Trophoblast cell (in vitro differentiated cells and primary cell): ENCODE measurements at regions not wholly inside any gene's neighbourhood (a gene's known extent, or its start where the extent isn't known, plus 50 kb on each side); places are given as distances from the start of the nearest gene placed in this dataset.

Source experiments
- DNase-seq, 2 donors: peaks; one replicate each; pipeline ENCODE4 v3.0.0-alpha.2; 2016
- H2AFZ ChIP-seq: 2 replicates; pipeline ENCODE4 v1.6.1; 2013; ENCODE audit warnings: low read length, moderate library complexity, mild to moderate bottlenecking; ENCODE audit not compliant: insufficient read depth, poor library complexity
- H2AK5ac ChIP-seq: 2 replicates; pipeline ENCODE4 v1.6.1; 2013; ENCODE audit warnings: mild to moderate bottlenecking, low read length
- H2BK120ac ChIP-seq: 2 replicates; pipeline ENCODE4 v1.6.1; 2013; ENCODE audit warnings: low read length, mild to moderate bottlenecking, moderate library complexity; ENCODE audit not compliant: insufficient read depth, poor library complexity
- H2BK12ac ChIP-seq: 2 replicates; pipeline ENCODE4 v1.6.1; 2013; ENCODE audit warnings: mild to moderate bottlenecking, low read length, moderate library complexity
- H2BK5ac ChIP-seq: 2 replicates; pipeline ENCODE4 v1.6.1; 2013; ENCODE audit warnings: low read length, low read depth, moderate library complexity, mild to moderate bottlenecking; ENCODE audit not compliant: poor library complexity
- H3K14ac ChIP-seq: 2 replicates; pipeline ENCODE4 v1.6.1; 2013; ENCODE audit warnings: mild to moderate bottlenecking, low read length
- H3K18ac ChIP-seq: 2 replicates; pipeline ENCODE4 v1.6.1; 2013; ENCODE audit warnings: mild to moderate bottlenecking, low read length
- H3K23ac ChIP-seq: 2 replicates; pipeline ENCODE4 v1.6.1; 2013; ENCODE audit warnings: low read length
- H3K27ac ChIP-seq: 2 replicates; pipeline ENCODE4 v1.5.1; 2013; ENCODE audit warnings: low read depth, mild to moderate bottlenecking, inconsistent platforms, low read length, moderate library complexity
- H3K27me3 ChIP-seq: 2 replicates; pipeline ENCODE4 v1.6.1; 2013; ENCODE audit warnings: inconsistent platforms, mild to moderate bottlenecking, low read length, moderate library complexity; ENCODE audit not compliant: insufficient read depth
- H3K36me3 ChIP-seq, 2 experiments: 1 replicate in 1 of 2; 2 replicates in 1 of 2; pipeline ENCODE4 v1.6.1; 2013; ENCODE audit warnings: low read length in 2 of 2, mild to moderate bottlenecking in 2 of 2, moderate library complexity in 1 of 2; ENCODE audit not compliant: insufficient read depth in 2 of 2, control insufficient read depth in 1 of 2
- H3K4ac ChIP-seq: 2 replicates; pipeline ENCODE4 v1.6.1; 2013; ENCODE audit warnings: low read depth, mild to moderate bottlenecking, low read length, moderate library complexity
- H3K4me1 ChIP-seq, 2 experiments: 1 replicate in 1 of 2; 2 replicates in 1 of 2; pipeline ENCODE4 v1.6.1; 2013; ENCODE audit warnings: low read length in 2 of 2, mild to moderate bottlenecking in 2 of 2, moderate library complexity in 1 of 2; ENCODE audit not compliant: insufficient read depth in 2 of 2, control insufficient read depth in 1 of 2
- H3K4me2 ChIP-seq: 2 replicates; pipeline ENCODE4 v1.6.1; 2013; ENCODE audit warnings: inconsistent platforms, mild to moderate bottlenecking, low read length, moderate library complexity
- H3K4me3 ChIP-seq: 2 replicates; pipeline ENCODE4 v1.5.1; 2013; ENCODE audit warnings: mild to moderate bottlenecking, low read depth, low read length, inconsistent platforms
- H3K79me1 ChIP-seq: one replicate; pipeline ENCODE4 v1.6.1; 2013; ENCODE audit warnings: low read length
- H3K79me2 ChIP-seq: 2 replicates; pipeline ENCODE4 v1.6.1; 2013; ENCODE audit warnings: low read length, mild to moderate bottlenecking; ENCODE audit not compliant: control insufficient read depth, insufficient read depth, poor library complexity
- H3K9ac ChIP-seq: 2 replicates; pipeline ENCODE4 v1.6.1; 2013; ENCODE audit warnings: mild to moderate bottlenecking, low read length
- H3K9me3 ChIP-seq: 2 replicates; pipeline ENCODE4 v1.6.1; 2013; ENCODE audit warnings: low read depth, mild to moderate bottlenecking, control low read depth, inconsistent platforms, low read length; ENCODE audit not compliant: insufficient read depth
- H4K12ac ChIP-seq: 2 replicates; pipeline ENCODE4 v1.6.1; 2013; ENCODE audit warnings: low read depth, mild to moderate bottlenecking, low read length, moderate library complexity
- H4K8ac ChIP-seq: 2 replicates; pipeline ENCODE4 v1.6.1; 2013; ENCODE audit warnings: low read depth, mild to moderate bottlenecking, low read length, moderate library complexity
- H4K91ac ChIP-seq: one replicate; pipeline ENCODE4 v1.6.1; 2013; ENCODE audit warnings: low read depth, mild to moderate bottlenecking, low read length, moderate library complexity
- WGBS: extraction: QIAGEN DNeasy Blood & Tissue Kit; methylation state at CpG from one replicate; pipeline ENCODE4 v1.1.7; 2013; ENCODE audit warnings: missing lambda C conversion rate; ENCODE audit not compliant: insufficient read length, insufficient coverage; ENCODE audit errors: extremely low coverage; 5-methylcytosine and 5-hydroxymethylcytosine counted together

DNA sequence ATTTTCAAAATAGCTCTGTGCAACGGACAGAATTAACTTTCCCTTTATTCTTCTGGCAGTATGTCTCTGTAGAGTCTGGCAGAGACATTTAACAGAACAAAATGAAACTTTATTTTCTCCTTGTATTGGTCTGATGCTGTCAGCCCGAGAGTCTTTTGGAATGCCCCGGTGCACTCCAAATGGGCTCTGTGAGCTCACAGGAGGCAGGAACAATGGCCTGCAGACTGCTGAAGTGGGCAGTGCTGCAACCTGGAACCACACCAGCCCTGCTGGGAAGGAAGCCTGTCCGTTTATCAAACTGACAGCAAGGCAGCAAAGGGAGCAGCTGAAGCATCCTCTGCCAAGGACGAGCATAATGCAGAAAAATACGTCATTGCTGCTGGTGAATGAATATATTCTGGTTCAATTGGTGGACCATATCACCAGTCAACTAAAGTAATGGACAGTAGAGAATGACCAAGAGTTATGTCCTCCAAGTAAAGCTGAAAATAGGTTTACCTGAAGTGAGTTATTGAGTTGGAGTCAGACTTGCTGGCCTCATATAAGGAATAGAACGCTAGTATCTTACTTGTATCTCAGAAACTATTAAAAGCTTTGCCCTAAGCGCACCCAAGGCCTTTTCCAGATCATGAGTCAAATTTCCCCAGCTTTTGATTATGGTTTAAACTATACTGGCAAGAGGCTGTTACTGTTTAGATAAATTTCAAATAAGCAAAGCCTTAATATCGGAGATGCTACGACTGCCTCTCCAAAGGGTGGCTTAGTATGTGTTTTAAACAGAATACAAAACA, 207.6 kb upstream of the TANK start:
- H3K4me1 ChIP-seq, result peaks cover 2 to 4% of the 10 kb centered on the region in 2 experiments
- H3K4me3 ChIP-seq, result no peak overlapping the region
- no peaks in the 10 kb centered on the region for H3K79me1 ChIP-seq
- no peaks in the 10 kb centered on the region for H3K9me3 ChIP-seq
- no peak overlapping the region for H3K23ac ChIP-seq
- H2BK12ac ChIP-seq, result no peak overlapping the region
- no peaks in the 10 kb centered on the region for H3K36me3 ChIP-seq
- no peak overlapping the region for H3K9ac ChIP-seq
- H4K91ac ChIP-seq, result no peak overlapping the region
- H3K27ac ChIP-seq, result no peak overlapping the region
- no peak overlapping the region for H2BK5ac ChIP-seq
- H4K8ac ChIP-seq, result no peak overlapping the region
- DNase-seq, result no peak
- no peaks in the 10 kb centered on the region for H3K27me3 ChIP-seq
- no peak overlapping the region for H3K4ac ChIP-seq
- no peak overlapping the region for H2AFZ ChIP-seq
- H4K12ac ChIP-seq, result no peak overlapping the region
- no peak overlapping the region for H3K18ac ChIP-seq
- peaks cover 1% of the 10 kb centered on the region for H3K79me2 ChIP-seq
- H2AK5ac ChIP-seq, result no peak overlapping the region
- H2BK120ac ChIP-seq, result no peak overlapping the region
- no peak overlapping the region for H3K14ac ChIP-seq
- no peak overlapping the region for H3K4me2 ChIP-seq
- WGBS, result no CpG with 5 or more reads among the region's 10 CpGs

DNA sequence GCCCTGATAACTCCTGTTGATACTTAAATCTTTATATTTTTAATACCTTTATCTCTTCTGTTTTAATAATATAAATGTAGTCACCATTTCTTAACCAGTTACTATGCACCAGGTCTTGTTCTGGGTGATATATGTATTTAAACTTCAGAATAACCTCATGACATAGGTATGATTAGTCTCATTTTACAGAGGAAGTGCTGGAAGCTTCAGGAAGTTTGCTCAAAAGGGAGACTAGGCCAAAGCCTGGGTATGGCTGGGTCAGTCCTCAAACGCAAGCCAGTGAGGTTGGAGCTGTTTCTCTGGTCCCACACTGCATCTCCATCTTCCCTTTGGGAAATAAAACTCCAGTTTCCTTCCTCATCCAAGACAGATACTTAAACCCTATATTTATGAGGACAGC, 204.7 kb upstream of the TANK start:
- Histone ChIP-seq H3K27ac (no peak overlapping the region), H4K8ac (no peak overlapping the region), H4K91ac (no peak overlapping the region), H4K12ac (no peak overlapping the region), H3K36me3 (no peaks in the 10 kb centered on the region), H3K79me2 (peaks cover 1% of the 10 kb centered on the region), H3K4ac (no peak overlapping the region), H3K18ac (no peak overlapping the region), H3K9ac (no peak overlapping the region), H3K14ac (no peak overlapping the region), H2BK120ac (no peak overlapping the region), H3K79me1 (no peaks in the 10 kb centered on the region), H2BK5ac (no peak overlapping the region), H2AK5ac (no peak overlapping the region), H2BK12ac (no peak overlapping the region), H3K4me3 (no peak overlapping the region), H3K23ac (no peak overlapping the region), H2AFZ (no peak overlapping the region), H3K9me3 (no peaks in the 10 kb centered on the region), H3K27me3 (no peaks in the 10 kb centered on the region), H3K4me2 (no peak overlapping the region), H3K4me1 (peaks cover 2 to 4% of the 10 kb centered on the region in 2 experiments)
- no CpG with 5 or more reads among the region's 1 CpG for WGBS
- no peak for DNase-seq

DNA sequence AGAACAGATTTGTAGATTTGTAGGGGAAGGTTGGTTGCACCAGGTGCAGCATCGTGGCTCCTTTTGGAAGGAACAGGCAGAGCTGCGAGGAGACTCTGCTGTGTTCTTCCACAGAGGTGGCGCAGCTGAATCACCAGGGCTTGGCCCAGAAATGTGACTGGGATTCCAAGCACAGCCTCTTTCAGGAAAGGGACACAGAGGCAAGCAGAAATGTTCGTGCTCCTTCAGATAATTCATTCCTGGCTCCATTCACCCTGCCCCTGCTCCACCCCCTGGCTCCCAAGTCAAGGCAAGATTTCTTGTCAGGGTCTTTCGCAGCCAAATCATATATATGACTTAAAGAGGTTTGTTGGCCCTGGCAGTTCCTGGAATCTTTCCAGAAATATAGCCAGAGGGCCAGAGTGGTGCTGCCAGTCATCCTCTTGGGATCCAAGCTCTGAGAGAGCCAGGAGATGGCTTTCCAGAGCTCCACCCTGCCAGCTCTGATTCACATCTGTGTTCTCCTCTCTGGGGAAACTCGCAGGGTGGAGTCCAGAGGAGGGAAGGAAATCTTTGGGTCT, 203.9 kb upstream of the TANK start:
- no peak overlapping the region for H4K12ac ChIP-seq
- no peak overlapping the region for H3K27ac ChIP-seq
- no peaks in the 10 kb centered on the region for H3K27me3 ChIP-seq
- no peak overlapping the region for H3K18ac ChIP-seq
- no peak overlapping the region for H2AFZ ChIP-seq
- H3K4me3 ChIP-seq, result no peak overlapping the region
- H3K14ac ChIP-seq, result no peak overlapping the region
- peaks cover 1% of the 10 kb centered on the region for H3K79me2 ChIP-seq
- no peaks in the 10 kb centered on the region for H3K36me3 ChIP-seq
- no peak overlapping the region for H4K8ac ChIP-seq
- no peak for DNase-seq
- no peak overlapping the region for H2AK5ac ChIP-seq
- no peak overlapping the region for H2BK12ac ChIP-seq
- no peak overlapping the region for H3K4ac ChIP-seq
- H2BK5ac ChIP-seq, result no peak overlapping the region
- H4K91ac ChIP-seq, result no peak overlapping the region
- no peak overlapping the region for H3K23ac ChIP-seq
- H3K9ac ChIP-seq, result no peak overlapping the region
- H3K4me1 ChIP-seq, result peaks cover 2 to 4% of the 10 kb centered on the region in 2 experiments
- no CpG with 5 or more reads among the region's 6 CpGs for WGBS
- no peak overlapping the region for H2BK120ac ChIP-seq
- H3K9me3 ChIP-seq, result no peaks in the 10 kb centered on the region
- no peak overlapping the region for H3K4me2 ChIP-seq
- H3K79me1 ChIP-seq, result no peaks in the 10 kb centered on the region

DNA sequence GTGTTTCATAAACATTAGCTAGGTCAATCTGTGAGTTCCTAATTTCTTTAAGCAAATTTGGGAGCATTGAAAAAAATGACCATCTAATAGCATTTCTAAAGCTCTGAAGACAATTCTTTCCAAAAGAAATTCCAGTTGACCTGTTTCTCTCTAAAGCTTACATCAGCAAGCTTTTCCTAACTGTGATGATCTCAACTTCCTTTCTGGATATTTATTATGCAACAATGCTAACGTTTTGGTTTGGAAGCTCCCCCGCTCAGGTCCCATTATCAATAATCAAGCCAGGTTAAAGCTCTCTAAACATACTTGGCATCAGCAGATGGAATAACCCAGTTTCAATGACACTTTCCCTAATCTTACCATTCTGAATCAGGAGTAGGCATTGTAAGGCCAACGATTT, 196.3 kb upstream of the TANK start:
- Histone ChIP-seq H3K27ac (no peak overlapping the region), H3K4me2 (no peak overlapping the region), H3K9me3 (no peaks in the 10 kb centered on the region), H2AFZ (no peak overlapping the region), H3K4me1 (no peaks in the 10 kb centered on the region), H3K79me2 (no peaks in the 10 kb centered on the region), H3K18ac (no peak overlapping the region), H3K36me3 (no peaks in the 10 kb centered on the region), H3K23ac (no peak overlapping the region), H2BK12ac (no peak overlapping the region), H4K8ac (no peak overlapping the region), H2BK5ac (no peak overlapping the region), H3K4me3 (no peak overlapping the region), H3K27me3 (no peaks in the 10 kb centered on the region), H2BK120ac (no peak overlapping the region), H2AK5ac (no peak overlapping the region), H3K79me1 (peaks cover 4% of the 10 kb centered on the region), H4K91ac (no peak overlapping the region), H3K9ac (no peak overlapping the region), H3K4ac (no peak overlapping the region), H3K14ac (no peak overlapping the region), H4K12ac (no peak overlapping the region)
- DNase-seq, result no peak
- no CpG with 5 or more reads among the region's 3 CpGs for WGBS
